Right lobe of liver (tissue), 6 donors: ENCODE measurements at regions not wholly inside any gene's neighbourhood (a gene's known extent, or its start where the extent isn't known, plus 50 kb on each side); places are given as distances from the start of the nearest gene placed in this dataset.
"Not testable (repeated sequence)": the region's sequence is repeated elsewhere in the genome, so short reads cannot be mapped to it uniquely, and the experiment has no call there.

Experiments
- ATAC-seq, 4 donors: fragments of 200-7000 bp; cut with Tn5 transposase; one replicate each; pipeline ENCODE4 v1.9.1; 2020; ENCODE audit warnings: mild to moderate bottlenecking in 4 of 4, moderate library complexity in 4 of 4
- DNase-seq, 3 donors: peaks; one replicate each; pipeline ENCODE4 v3.0.0-alpha.2; 2020
- H3K27ac ChIP-seq, 3 donors: fragments of 200-600 bp; one replicate each; pipeline ENCODE4 v1.8.0; 2022
- H3K27me3 ChIP-seq, 2 donors: fragments of 200-600 bp; one replicate each; pipeline ENCODE4 v1.8.0; 2022
- H3K36me3 ChIP-seq, 4 donors: fragments of 200-600 bp; sonication (generic) in 1 of 4; one replicate each; pipeline versions ENCODE4 v1.5.1 to v1.8.0; 2017 to 2022; ENCODE audit warnings: control low read depth in 1 of 4
- H3K4me1 ChIP-seq, 4 donors: fragments of 200-600 bp; sonication (generic) in 1 of 4; one replicate each; pipeline versions ENCODE4 v1.5.1 to v1.8.0; 2017 to 2022; ENCODE audit warnings: control low read depth in 1 of 4
- H3K4me3 ChIP-seq, 3 donors: fragments of 200-600 bp; one replicate each; pipeline ENCODE4 v1.8.0; 2022
- H3K9me3 ChIP-seq, 4 donors: fragments of 200-600 bp; sonication (generic) in 1 of 4; one replicate each; pipeline versions ENCODE4 v1.5.1 to v1.8.0; 2017 to 2022; ENCODE audit warnings: control low read depth in 1 of 4
- CTCF ChIP-seq, 4 donors: fragments of 200-600 bp in 3 of 4; fragments of 450-650 bp in 1 of 4; IDR thresholded peaks; one replicate each; pipeline versions ENCODE4 v1.5.1 to v1.8.0; 2016 to 2022; ENCODE audit warnings: antibody characterized with exemption in 4 of 4, mild to moderate bottlenecking in 2 of 4
- POLR2A ChIP-seq: fragments of 450-650 bp; IDR thresholded peaks from one replicate; pipeline ENCODE4 v1.6.1; 2017; ENCODE audit warnings: antibody characterized with exemption, mild to moderate bottlenecking
- WGBS: methylation state at CpG from one replicate; pipeline ENCODE4 v1.1.6; 2018; ENCODE audit warnings: low coverage, low lambda C conversion rate; ENCODE audit not compliant: insufficient coverage; ENCODE audit errors: missing lambda C conversion rate; 5-methylcytosine and 5-hydroxymethylcytosine counted together
- intact Hi-C, 2 donors: fragments of 100-400 bp; cut with DNase I; formaldehyde crosslinking; loops; one replicate each; pipeline versions ENCODE4 v1.11.2 to v1.14.1; 2022
- donor health status: DM: no; HTN: yes; CAD: no.
- donor health status: DM: no; HTN: no; CAD: no.
- donor health status: DM: no; HTN: no; CAD: no.
- donor health status: DM: no; HTN: yes; CAD: no.
- donor health status: DM: no; HTN: yes; CAD: no.

GRCh38 chr9:80665479-80665878, 1023.9 kb downstream of the TLE1 start:
- ATAC-seq (no peak), DNase-seq (no peak)
- H3K9me3 ChIP-seq, result no peaks in the 10 kb centered on the region
- no peaks in the 10 kb centered on the region for H3K36me3 ChIP-seq
- H3K27ac ChIP-seq, result no peak overlapping the region
- H3K27me3 ChIP-seq, result no peaks in the 10 kb centered on the region
- TF ChIP-seq CTCF (IDR thresholded peaks at IDR 0.05) (no peak), POLR2A (no peak)
- intact Hi-C loops, result no loop called here
- no peaks in the 10 kb centered on the region for H3K4me1 ChIP-seq
- H3K4me3 ChIP-seq, result no peak overlapping the region

GRCh38 chr9:80664327-80665210, 1024.8 kb downstream of the TLE1 start:
- WGBS, result 29% methylated on average over 4 of the region's 4 CpGs
- H3K27ac ChIP-seq, result no peak overlapping the region
- no peaks in the 10 kb centered on the region for H3K4me1 ChIP-seq
- H3K9me3 ChIP-seq, result no peaks in the 10 kb centered on the region
- DNase-seq, result no peak
- intact Hi-C loops, result no loop called here
- peak in 2 of 4 donors; percentile 5 to 15 for TF ChIP-seq CTCF (IDR thresholded peaks at IDR 0.05)
- TF ChIP-seq POLR2A, result no peak
- H3K4me3 ChIP-seq, result no peak overlapping the region
- ATAC-seq, result peak in 3 of 4 donors; percentile 28 to 62 (median 54)
- H3K36me3 ChIP-seq, result no peaks in the 10 kb centered on the region
- H3K27me3 ChIP-seq, result no peaks in the 10 kb centered on the region

GRCh38 chr9:80659751-80660150, 1029.6 kb downstream of the TLE1 start:
- WGBS, result 37% methylated on average over 2 of the region's 26 CpGs
- ATAC-seq, result not testable (repeated sequence)

GRCh38 chr9:80651044-80651443, 1038.3 kb downstream of the TLE1 start:
- H3K27me3 ChIP-seq, result no peaks in the 10 kb centered on the region
- H3K9me3 ChIP-seq, result no peaks in the 10 kb centered on the region
- TF ChIP-seq POLR2A (no peak), CTCF (IDR thresholded peaks at IDR 0.05) (no peak)
- H3K36me3 ChIP-seq, result no peaks in the 10 kb centered on the region
- WGBS, result 43% methylated on average over 4 of the region's 5 CpGs
- ATAC-seq (no peak), DNase-seq (no peak)
- no peak overlapping the region for H3K4me3 ChIP-seq
- H3K4me1 ChIP-seq, result no peaks in the 10 kb centered on the region
- intact Hi-C loops, result no loop called here
- no peak overlapping the region for H3K27ac ChIP-seq

More at GRCh38 chr9:80659751-80660150, 1029.6 kb downstream of the TLE1 start:
- H3K9me3 ChIP-seq, H3K4me3 ChIP-seq, H3K27ac ChIP-seq, intact Hi-C loops, H3K36me3 ChIP-seq, H3K4me1 ChIP-seq, DNase-seq, H3K27me3 ChIP-seq: not testable (repeated sequence)

- Histone ChIP-seq H3K27ac (no peak overlapping the region), H3K27me3 (no peaks in the 10 kb centered on the region), H3K4me1 (no peaks in the 10 kb centered on the region), H3K36me3 (no peaks in the 10 kb centered on the region), H3K9me3 (no peaks in the 10 kb centered on the region), H3K4me3 (no peak overlapping the region)
- no peak for DNase-seq
- ATAC-seq, result no peak
- 60% methylated on average over 2 of the region's 2 CpGs for WGBS
- TF ChIP-seq CTCF (IDR thresholded peaks at IDR 0.05) (no peak), POLR2A (no peak)
- intact Hi-C loops, result no loop called here
Observed at GRCh38 chr9:80649496-80649895, 1039.9 kb downstream of the TLE1 start.
